Nephron progenitor cell (in vitro differentiated cells): ENCODE measurements at regions not wholly inside any gene's neighbourhood (a gene's known extent, or its start where the extent isn't known, plus 50 kb on each side); places are given as distances from the start of the nearest gene placed in this dataset.

Experiments
- DNase-seq: peaks from one replicate; pipeline ENCODE4 v3.0.0; 2021
- H3K27ac Mint-ChIP-seq: 2 replicates; pipeline ENCODE4 v1.8.0; 2021; ENCODE audit warnings: mild to moderate bottlenecking, moderate library complexity, mixed read lengths
- H3K27me3 Mint-ChIP-seq: 2 replicates; pipeline ENCODE4 v1.8.0; 2021; ENCODE audit warnings: mild to moderate bottlenecking, low read depth, mixed read lengths; ENCODE audit not compliant: poor library complexity
- H3K36me3 Mint-ChIP-seq: 2 replicates; pipeline ENCODE4 v1.8.0; 2021; ENCODE audit warnings: low read depth, mixed read lengths
- H3K4me1 Mint-ChIP-seq: 2 replicates; pipeline ENCODE4 v1.8.0; 2021; ENCODE audit warnings: mixed read lengths
- H3K4me3 Mint-ChIP-seq: 2 replicates; pipeline ENCODE4 v1.8.0; 2021; ENCODE audit warnings: mild to moderate bottlenecking, moderate library complexity, mixed read lengths
- H3K9me3 Mint-ChIP-seq: 2 replicates; pipeline ENCODE4 v1.8.0; 2021; ENCODE audit warnings: mild to moderate bottlenecking, moderate library complexity, mixed read lengths
- CTCF ChIP-seq: fragments of 200-600 bp; sonication (generic); IDR thresholded peaks from 2 replicates; pipeline ENCODE4 v1.5.0; 2021; ENCODE audit warnings: antibody characterized with exemption

GRCh38 chr2:56892382-56892781, 708.6 kb downstream of the CCDC85A start:
- no peak for TF ChIP-seq CTCF
- Mint-ChIP-seq H3K4me3 (no peak overlapping the region), H3K9me3 (peaks cover 10% of the 10 kb centered on the region), H3K36me3 (no peaks in the 10 kb centered on the region), H3K27me3 (peaks cover 7% of the 10 kb centered on the region), H3K4me1 (no peaks in the 10 kb centered on the region), H3K27ac (no peak overlapping the region)
- no peak for DNase-seq

GRCh38 chr2:56898986-56899385, 715.2 kb downstream of the CCDC85A start:
- DNase-seq, result no peak
- no peak for TF ChIP-seq CTCF
- H3K9me3 Mint-ChIP-seq, result peaks cover 5% of the 10 kb centered on the region

GRCh38 chr2:56912490-56912889, 728.7 kb downstream of the CCDC85A start:
- DNase-seq, result no peak
- H3K36me3 Mint-ChIP-seq, result no peaks in the 10 kb centered on the region
- peaks cover 40% of the 10 kb centered on the region for H3K9me3 Mint-ChIP-seq
- H3K27me3 Mint-ChIP-seq, result peaks cover 3% of the 10 kb centered on the region
- H3K4me3 Mint-ChIP-seq, result no peak overlapping the region
- no peaks in the 10 kb centered on the region for H3K4me1 Mint-ChIP-seq
- TF ChIP-seq CTCF, result no peak
- H3K27ac Mint-ChIP-seq, result no peak overlapping the region

More at GRCh38 chr2:56898986-56899385, 715.2 kb downstream of the CCDC85A start:
- Mint-ChIP-seq H3K36me3 (no peaks in the 10 kb centered on the region), H3K4me3 (no peak overlapping the region), H3K27me3 (peaks cover 4% of the 10 kb centered on the region), H3K4me1 (no peaks in the 10 kb centered on the region), H3K27ac (no peak overlapping the region)

- H3K27me3 Mint-ChIP-seq, result peaks cover 3% of the 10 kb centered on the region
- no peak for TF ChIP-seq CTCF
- H3K9me3 Mint-ChIP-seq, result peaks cover 42% of the 10 kb centered on the region
- no peaks in the 10 kb centered on the region for H3K4me1 Mint-ChIP-seq
- H3K36me3 Mint-ChIP-seq, result no peaks in the 10 kb centered on the region
- no peak overlapping the region for H3K4me3 Mint-ChIP-seq
- no peak for DNase-seq
- H3K27ac Mint-ChIP-seq, result no peak overlapping the region
Measured at GRCh38 chr2:56918790-56919189, 735.0 kb downstream of the CCDC85A start.

GRCh38 chr2:56933976-56934375, 750.2 kb downstream of the CCDC85A start:
- H3K36me3 Mint-ChIP-seq, result no peaks in the 10 kb centered on the region
- no peak overlapping the region for H3K4me3 Mint-ChIP-seq
- no peak overlapping the region for H3K27ac Mint-ChIP-seq
- H3K4me1 Mint-ChIP-seq, result no peaks in the 10 kb centered on the region
- H3K27me3 Mint-ChIP-seq, result no peaks in the 10 kb centered on the region
- no peak for DNase-seq
- TF ChIP-seq CTCF, result no peak
- peaks cover 4% of the 10 kb centered on the region for H3K9me3 Mint-ChIP-seq

GRCh38 chr2:56934866-56935265, 751.1 kb downstream of the CCDC85A start:
- no peaks in the 10 kb centered on the region for H3K27me3 Mint-ChIP-seq
- DNase-seq, result no peak
- no peaks in the 10 kb centered on the region for H3K36me3 Mint-ChIP-seq
- no peak overlapping the region for H3K27ac Mint-ChIP-seq
- no peaks in the 10 kb centered on the region for H3K9me3 Mint-ChIP-seq
- peaks cover 3% of the 10 kb centered on the region for H3K4me1 Mint-ChIP-seq
- H3K4me3 Mint-ChIP-seq, result no peak overlapping the region
- no peak for TF ChIP-seq CTCF
